Ascending aorta (tissue), 2 donors: ENCODE measurements at regions not wholly inside any gene's neighbourhood (a gene's known extent, or its start where the extent isn't known, plus 50 kb on each side); places are given as distances from the start of the nearest gene placed in this dataset.
A peak's percentile ranks its signal among the peaks of the same experiment; 100 is the strongest.

Source experiments
- DNase-seq, 2 donors: peaks; one replicate each; pipeline ENCODE4 v3.0.0-alpha.2; 2019; ENCODE audit warnings: low spot score in 2 of 2
- H3K27ac ChIP-seq, 2 donors: fragments of 200-600 bp; sonication (generic); one replicate each; pipeline ENCODE4 v1.5.1; 2016 to 2017; ENCODE audit warnings: mild to moderate bottlenecking in 1 of 2
- H3K27me3 ChIP-seq: fragments of 200-600 bp; sonication (generic); one replicate; pipeline ENCODE4 v1.5.1; 2017
- H3K36me3 ChIP-seq, 2 donors: fragments of 200-600 bp; sonication (generic); one replicate each; pipeline ENCODE4 v1.5.1; 2016
- H3K4me1 ChIP-seq, 2 donors: fragments of 200-600 bp; sonication (generic); one replicate each; pipeline ENCODE4 v1.5.1; 2016 to 2017; ENCODE audit warnings: mild to moderate bottlenecking in 1 of 2
- H3K4me3 ChIP-seq, 2 donors: fragments of 200-600 bp; sonication (generic); one replicate each; pipeline ENCODE4 v1.5.1; 2016 to 2017; ENCODE audit warnings: mild to moderate bottlenecking in 1 of 2
- H3K9me3 ChIP-seq, 2 donors: fragments of 200-600 bp; sonication (generic); one replicate each; pipeline ENCODE4 v1.5.1; 2016
- intact Hi-C: fragments of 100-400 bp; cut with DNase I; formaldehyde crosslinking; loops from one replicate; pipeline ENCODE4 v1.15.1; 2023
- TF ChIP-seq, protein P1 (sequence below), 3 experiments: fragments of 200-600 bp in 2 of 3; fragments of 450-650 bp in 1 of 3; sonication (generic) in 2 of 3; IDR thresholded peaks; one replicate each; pipeline ENCODE4 v1.5.1; 2016 to 2019; ENCODE audit warnings: antibody characterized with exemption in 3 of 3, mild to moderate bottlenecking in 1 of 3, moderate library complexity in 1 of 3

GRCh38 chr1:239952348-239953308 lies 139.1 kb upstream of the FMN2 start:
- H3K27me3 ChIP-seq, result no peaks in the 10 kb centered on the region
- no peaks in the 10 kb centered on the region for H3K9me3 ChIP-seq
- intact Hi-C loops, result no loop called here
- no peak overlapping the region for H3K27ac ChIP-seq
- DNase-seq, result no peak
- H3K4me1 ChIP-seq, result no peaks in the 10 kb centered on the region
- no peaks in the 10 kb centered on the region for H3K36me3 ChIP-seq
- TF ChIP-seq, protein P1, sequence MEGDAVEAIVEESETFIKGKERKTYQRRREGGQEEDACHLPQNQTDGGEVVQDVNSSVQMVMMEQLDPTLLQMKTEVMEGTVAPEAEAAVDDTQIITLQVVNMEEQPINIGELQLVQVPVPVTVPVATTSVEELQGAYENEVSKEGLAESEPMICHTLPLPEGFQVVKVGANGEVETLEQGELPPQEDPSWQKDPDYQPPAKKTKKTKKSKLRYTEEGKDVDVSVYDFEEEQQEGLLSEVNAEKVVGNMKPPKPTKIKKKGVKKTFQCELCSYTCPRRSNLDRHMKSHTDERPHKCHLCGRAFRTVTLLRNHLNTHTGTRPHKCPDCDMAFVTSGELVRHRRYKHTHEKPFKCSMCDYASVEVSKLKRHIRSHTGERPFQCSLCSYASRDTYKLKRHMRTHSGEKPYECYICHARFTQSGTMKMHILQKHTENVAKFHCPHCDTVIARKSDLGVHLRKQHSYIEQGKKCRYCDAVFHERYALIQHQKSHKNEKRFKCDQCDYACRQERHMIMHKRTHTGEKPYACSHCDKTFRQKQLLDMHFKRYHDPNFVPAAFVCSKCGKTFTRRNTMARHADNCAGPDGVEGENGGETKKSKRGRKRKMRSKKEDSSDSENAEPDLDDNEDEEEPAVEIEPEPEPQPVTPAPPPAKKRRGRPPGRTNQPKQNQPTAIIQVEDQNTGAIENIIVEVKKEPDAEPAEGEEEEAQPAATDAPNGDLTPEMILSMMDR (IDR thresholded peaks at IDR 0.05), result peak in 1 of 3 experiments; percentile 35
- H3K4me3 ChIP-seq, result no peak overlapping the region

DNA sequence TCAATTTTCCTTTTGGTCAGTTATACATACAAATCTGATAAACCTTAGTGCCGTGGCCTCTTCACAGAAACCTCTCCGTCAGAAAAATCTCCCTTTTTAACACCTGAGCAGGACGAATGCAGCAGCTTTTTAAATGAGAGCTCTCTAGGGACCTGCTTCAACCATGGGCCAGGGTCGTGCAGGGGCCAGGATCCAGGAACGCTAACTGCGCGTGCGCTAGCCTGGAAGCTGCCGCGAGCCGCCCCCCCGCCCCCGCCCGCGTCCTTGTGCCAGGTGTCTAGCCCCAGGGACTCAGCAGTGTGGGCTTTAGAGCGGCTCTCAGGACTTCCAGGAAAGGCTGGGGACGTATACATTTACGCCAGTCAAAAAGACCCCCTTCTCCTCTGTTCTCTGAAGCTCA lies 136.8 kb upstream of the FMN2 start:
- no peaks in the 10 kb centered on the region for H3K4me1 ChIP-seq
- H3K4me3 ChIP-seq, result no peak overlapping the region
- intact Hi-C loops, result no loop called here
- no peak for DNase-seq
- H3K36me3 ChIP-seq, result no peaks in the 10 kb centered on the region
- H3K27ac ChIP-seq, result no peak overlapping the region
- no peaks in the 10 kb centered on the region for H3K9me3 ChIP-seq
- no peaks in the 10 kb centered on the region for H3K27me3 ChIP-seq
- TF ChIP-seq, protein P1 (IDR thresholded peaks at IDR 0.05), result no peak

- no peaks in the 10 kb centered on the region for H3K36me3 ChIP-seq
- DNase-seq, result no peak
- TF ChIP-seq, protein P1 (IDR thresholded peaks at IDR 0.05), result no peak
- H3K4me3 ChIP-seq, result no peak overlapping the region
- no peaks in the 10 kb centered on the region for H3K9me3 ChIP-seq
- no peaks in the 10 kb centered on the region for H3K4me1 ChIP-seq
- no peaks in the 10 kb centered on the region for H3K27me3 ChIP-seq
- no peak overlapping the region for H3K27ac ChIP-seq
- intact Hi-C loops, result no loop called here
Observed at GRCh38 chr1:239955431-239955830, 136.3 kb upstream of the FMN2 start.

DNA sequence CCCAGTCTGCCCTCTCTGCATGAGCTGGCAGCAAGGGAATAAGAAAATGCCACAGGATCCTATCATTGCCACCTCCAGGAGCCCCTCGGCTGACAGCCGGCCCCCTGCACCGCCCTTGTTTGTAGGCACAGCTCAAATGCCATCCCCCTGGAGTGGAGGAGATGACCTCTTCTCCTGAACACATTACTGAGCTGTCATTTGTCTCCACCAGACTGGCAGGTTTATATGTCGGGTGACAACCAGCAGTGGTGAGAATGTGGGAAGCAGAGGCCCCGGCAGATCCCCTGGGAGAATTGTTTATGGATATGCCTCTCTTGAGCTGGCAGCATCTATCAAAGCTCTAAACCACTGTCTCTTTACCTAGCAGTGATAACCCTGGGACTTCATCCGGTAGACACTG lies 135.4 kb upstream of the FMN2 start:
- no peak for DNase-seq
- Histone ChIP-seq H3K27me3 (no peaks in the 10 kb centered on the region), H3K9me3 (no peaks in the 10 kb centered on the region), H3K27ac (no peak overlapping the region), H3K36me3 (no peaks in the 10 kb centered on the region), H3K4me3 (no peak overlapping the region), H3K4me1 (no peaks in the 10 kb centered on the region)
- intact Hi-C loops, result no loop called here
- TF ChIP-seq, protein P1 (IDR thresholded peaks at IDR 0.05), result no peak

GRCh38 chr1:239958063-239958462 lies 133.6 kb upstream of the FMN2 start:
- no peak for DNase-seq
- intact Hi-C loops, result no loop called here
- no peaks in the 10 kb centered on the region for H3K9me3 ChIP-seq
- H3K36me3 ChIP-seq, result no peaks in the 10 kb centered on the region
- no peaks in the 10 kb centered on the region for H3K27me3 ChIP-seq
- H3K4me1 ChIP-seq, result no peaks in the 10 kb centered on the region
- no peak overlapping the region for H3K4me3 ChIP-seq
- H3K27ac ChIP-seq, result no peak overlapping the region
- TF ChIP-seq, protein P1 (IDR thresholded peaks at IDR 0.05), result no peak
